Activated CD4-positive, alpha-beta T cell treated with anti-CD3 and anti-CD28 coated beads, Interleukin-2, amount 10 ng/mL, durations not matched to agents 7 days and 5 days (primary cell): ENCODE measurements at regions not wholly inside any gene's neighbourhood (a gene's known extent, or its start where the extent isn't known, plus 50 kb on each side); places are given as distances from the start of the nearest gene placed in this dataset.
"Not testable (repeated sequence)": the region's sequence is repeated elsewhere in the genome, so short reads cannot be mapped to it uniquely, and the experiment has no call there.

Experiments used
- CTCF ChIA-PET: fragments of 350-600 bp; sonication (Branson Sonifier 250); formaldehyde crosslinking; loops from one replicate; lab custom pipeline; 2021; ENCODE audit warnings: antibody characterized with exemption; lab: Charles Lee
- POLR2A ChIA-PET: fragments of 350-600 bp; sonication (Branson Sonifier 250); formaldehyde crosslinking; loops from one replicate; lab custom pipeline; 2021; ENCODE audit warnings: antibody characterized with exemption; lab: Charles Lee
- DNase-seq: peaks from one replicate; pipeline ENCODE4 v3.0.0-alpha.2; 2020
- H3K27ac Mint-ChIP-seq: one replicate; pipeline ENCODE4 v1.8.0; 2021; ENCODE audit warnings: mild to moderate bottlenecking, moderate library complexity, mixed read lengths
- H3K27me3 Mint-ChIP-seq: one replicate; pipeline ENCODE4 v1.8.0; 2021; ENCODE audit warnings: mixed read lengths
- H3K36me3 Mint-ChIP-seq: one replicate; pipeline ENCODE4 v1.8.0; 2021; ENCODE audit warnings: low read depth, mixed read lengths
- H3K4me1 Mint-ChIP-seq: one replicate; pipeline ENCODE4 v1.8.0; 2021; ENCODE audit warnings: mixed read lengths
- H3K4me3 Mint-ChIP-seq: one replicate; pipeline ENCODE4 v1.8.0; 2021; ENCODE audit warnings: mild to moderate bottlenecking, moderate library complexity, mixed read lengths
- H3K9me3 Mint-ChIP-seq: one replicate; pipeline ENCODE4 v1.8.0; 2021; ENCODE audit warnings: mixed read lengths

DNA sequence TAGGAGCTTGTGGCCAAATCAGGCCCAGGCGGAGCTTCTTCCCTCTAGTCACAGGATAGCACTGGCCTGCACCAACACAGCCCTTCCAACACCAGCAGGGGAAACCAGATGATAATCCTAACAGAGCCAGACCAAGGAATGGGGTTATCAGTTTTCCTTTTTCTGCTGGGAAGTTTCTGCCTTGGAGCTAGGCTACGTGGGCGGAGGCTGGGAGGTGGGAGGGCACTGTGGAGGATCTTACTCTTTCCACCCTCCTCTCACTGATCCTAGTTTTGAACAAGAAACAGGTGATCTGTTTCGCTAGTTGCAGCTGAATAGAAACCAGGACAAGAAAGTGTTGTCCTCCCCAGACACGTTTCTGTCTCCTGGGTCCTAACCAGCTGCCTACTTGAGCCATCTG lies 1687.3 kb upstream of the DEFB115 start:
- H3K4me3 Mint-ChIP-seq, H3K36me3 Mint-ChIP-seq, POLR2A ChIA-PET, DNase-seq, H3K27ac Mint-ChIP-seq, H3K27me3 Mint-ChIP-seq, H3K4me1 Mint-ChIP-seq, CTCF ChIA-PET: not testable (repeated sequence)
- H3K9me3 Mint-ChIP-seq: peaks cover 10% of the 10 kb centered on the region

DNA sequence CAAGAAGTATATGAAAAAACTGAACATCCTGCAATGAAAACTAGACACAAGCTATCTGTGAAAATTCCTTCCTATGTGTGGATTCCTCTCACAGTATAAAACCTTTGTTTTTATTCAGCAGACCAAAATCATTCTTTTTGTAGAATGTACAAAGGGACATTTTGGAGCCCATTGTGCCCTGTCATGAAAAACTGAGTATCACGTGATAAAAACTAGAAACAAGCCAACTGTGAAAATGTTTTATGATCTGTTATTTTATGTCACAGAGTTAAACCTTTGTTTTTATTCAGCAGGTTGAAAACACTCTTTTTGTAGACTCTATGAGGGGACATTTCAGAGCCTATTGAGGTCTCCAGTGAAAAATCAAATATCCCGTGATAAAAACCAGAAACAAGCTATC lies 1667.9 kb upstream of the DEFB115 start:
- H3K36me3 Mint-ChIP-seq, DNase-seq, H3K27ac Mint-ChIP-seq, H3K27me3 Mint-ChIP-seq, CTCF ChIA-PET, H3K9me3 Mint-ChIP-seq, H3K4me3 Mint-ChIP-seq, H3K4me1 Mint-ChIP-seq, POLR2A ChIA-PET: not testable (repeated sequence)

DNA sequence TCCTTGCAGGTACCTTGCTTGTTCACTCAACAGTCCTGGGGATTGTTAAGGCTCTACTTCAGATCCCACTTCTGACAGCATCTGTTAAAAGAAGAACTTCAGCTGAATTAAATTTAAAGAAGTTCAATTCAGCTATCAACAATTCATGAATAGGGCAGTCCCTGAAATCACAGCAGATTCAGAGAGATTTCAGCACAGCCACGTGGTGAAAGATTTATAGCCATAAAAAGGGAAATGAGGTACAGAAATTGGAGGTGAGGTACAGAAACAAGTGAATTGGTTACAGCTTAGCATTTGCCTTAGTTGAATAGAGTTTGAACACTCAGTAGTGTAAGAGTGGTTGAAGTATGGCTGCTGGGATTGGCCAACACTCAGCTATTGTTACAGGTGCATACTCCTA lies 1653.3 kb upstream of the DEFB115 start:
- DNase-seq, H3K4me3 Mint-ChIP-seq, POLR2A ChIA-PET, H3K27me3 Mint-ChIP-seq, H3K9me3 Mint-ChIP-seq, H3K27ac Mint-ChIP-seq, CTCF ChIA-PET, H3K36me3 Mint-ChIP-seq, H3K4me1 Mint-ChIP-seq: not testable (repeated sequence)

DNA sequence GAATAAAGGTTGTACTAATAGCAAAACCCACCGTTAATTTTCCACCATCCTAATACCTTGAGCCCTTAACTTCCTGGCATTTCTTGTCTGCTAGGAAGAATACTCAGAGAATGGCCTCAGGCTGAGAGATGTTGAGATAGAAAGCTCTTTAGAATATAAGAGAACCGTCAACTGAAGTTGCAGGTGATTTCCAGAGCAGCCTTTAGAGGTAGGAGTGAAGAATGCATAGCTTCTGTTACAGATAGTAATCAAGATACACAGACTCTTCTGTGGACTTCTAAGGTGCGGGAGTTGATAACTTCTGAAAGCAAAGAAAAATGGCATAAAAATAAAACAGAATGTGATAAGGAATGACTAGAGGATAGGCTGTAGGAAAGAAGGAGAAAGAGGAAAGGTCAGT lies 1651.3 kb upstream of the DEFB115 start:
- CTCF ChIA-PET, H3K9me3 Mint-ChIP-seq, DNase-seq, POLR2A ChIA-PET, H3K4me3 Mint-ChIP-seq, H3K36me3 Mint-ChIP-seq, H3K27me3 Mint-ChIP-seq, H3K4me1 Mint-ChIP-seq, H3K27ac Mint-ChIP-seq: not testable (repeated sequence)

DNA sequence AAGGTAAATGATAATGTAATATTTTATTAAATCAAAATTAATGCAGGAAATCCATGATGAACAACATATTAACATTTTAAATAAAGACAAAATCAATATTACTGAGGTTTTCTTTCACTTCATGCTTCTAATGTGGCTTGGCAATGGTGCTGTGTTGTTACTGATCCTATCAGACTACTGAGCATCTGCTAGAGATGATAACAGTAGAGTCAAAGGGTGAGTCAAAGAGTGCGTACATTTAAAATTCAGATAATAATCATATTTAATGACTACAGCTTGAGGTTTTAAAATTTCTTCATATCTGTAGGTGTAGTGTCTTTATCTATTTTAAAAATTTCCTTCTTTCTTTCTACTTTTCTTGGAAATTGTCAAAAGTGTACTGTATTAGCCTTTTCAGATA lies 1628.1 kb upstream of the DEFB115 start:
- H3K27me3 Mint-ChIP-seq: not testable (repeated sequence)

More for the DNA sequence above, 1628.1 kb upstream of the DEFB115 start:
- DNase-seq, H3K27ac Mint-ChIP-seq, POLR2A ChIA-PET, H3K4me3 Mint-ChIP-seq, H3K9me3 Mint-ChIP-seq, H3K36me3 Mint-ChIP-seq, CTCF ChIA-PET, H3K4me1 Mint-ChIP-seq: not testable (repeated sequence)
